IMR-90 (cell line): ENCODE measurements at regions not wholly inside any gene's neighbourhood (a gene's known extent, or its start where the extent isn't known, plus 50 kb on each side); places are given as distances from the start of the nearest gene placed in this dataset.
A peak's percentile ranks its signal among the peaks of the same experiment; 100 is the strongest.

Source experiments
- ATAC-seq: fragments of 200-7000 bp; cut with Tn5 transposase; 2 replicates; pipeline ENCODE4 v1.9.1; 2020; ENCODE audit warnings: low read depth, mild to moderate bottlenecking, moderate library complexity
- BruUV-seq: library from RNA; stranded (reverse); fragments of 400-500 nt; replicated peaks from 2 replicates; lab custom pipeline; 2021; lab: Mats Ljungman, UMichigan
- CTCF ChIA-PET: fragments of 300-600 bp; formaldehyde crosslinking; extraction: SDS; loops from one replicate; lab custom pipeline; 2021; ENCODE audit warnings: antibody characterized with exemption; lab: Yijun Ruan, JAX
- POLR2A ChIA-PET: fragments of 300-600 bp; sonication (Branson Sonifier 250); formaldehyde crosslinking; loops from one replicate; lab custom pipeline; 2022; ENCODE audit warnings: antibody characterized with exemption; ENCODE audit not compliant: unreplicated experiment; lab: Charles Lee
- DNase-seq: peaks from one replicate; pipeline ENCODE4 v3.0.0; 2013
- H2AFZ ChIP-seq: replicated peaks from 2 replicates; pipeline ENCODE3; 2013; ENCODE audit warnings: low read length, mild to moderate bottlenecking; ENCODE audit not compliant: poor library complexity
- H2AK5ac ChIP-seq: 2 replicates; pipeline ENCODE4 v1.6.1; 2013; ENCODE audit warnings: low read depth, low read length, inconsistent platforms
- H2AK9ac ChIP-seq: replicated peaks from 2 replicates; pipeline ENCODE3; 2013; ENCODE audit warnings: mild to moderate bottlenecking, low read depth, low read length, moderate library complexity; ENCODE audit not compliant: poor library complexity
- H2BK120ac ChIP-seq: 2 replicates; pipeline ENCODE4 v1.6.1; 2013; ENCODE audit warnings: low read depth, low read length, inconsistent platforms
- H2BK15ac ChIP-seq: 3 replicates; pipeline ENCODE4 v1.6.1; 2013; ENCODE audit warnings: low read depth, low read length, inconsistent platforms
- H2BK20ac ChIP-seq: 2 replicates; pipeline ENCODE4 v1.6.1; 2013; ENCODE audit warnings: low read depth, mild to moderate bottlenecking, inconsistent platforms, low read length, moderate library complexity
- H2BK5ac ChIP-seq: 2 replicates; pipeline ENCODE4 v1.6.1; 2013; ENCODE audit warnings: mild to moderate bottlenecking, low read depth, low read length, inconsistent platforms; ENCODE audit not compliant: poor library complexity, severe bottlenecking
- H3K14ac ChIP-seq: replicated peaks from 2 replicates; pipeline ENCODE4 v1.6.1; 2013; ENCODE audit warnings: low read depth, low read length, inconsistent platforms
- H3K18ac ChIP-seq: 2 replicates; pipeline ENCODE4 v1.6.1; 2013; ENCODE audit warnings: low read depth, low read length, control low read depth
- H3K23ac ChIP-seq: 2 replicates; pipeline ENCODE4 v1.6.1; 2013; ENCODE audit warnings: low read depth, low read length, inconsistent platforms
- H3K27ac ChIP-seq: 2 replicates; pipeline ENCODE4 v1.5.1; 2013; ENCODE audit warnings: mild to moderate bottlenecking, control low read depth, low read length; ENCODE audit not compliant: insufficient read depth
- H3K27me3 ChIP-seq: 2 replicates; pipeline ENCODE4 v1.6.1; 2013; ENCODE audit warnings: low read length; ENCODE audit not compliant: control insufficient read depth, insufficient read depth
- H3K36me3 ChIP-seq: 2 replicates; pipeline ENCODE4 v1.6.1; 2013; ENCODE audit warnings: low read length, mixed read lengths; ENCODE audit not compliant: control insufficient read depth, insufficient read depth
- H3K4ac ChIP-seq: 2 replicates; pipeline ENCODE4 v1.6.1; 2013; ENCODE audit warnings: low read depth, low read length, inconsistent platforms
- H3K4me1 ChIP-seq: 2 replicates; pipeline ENCODE4 v1.6.1; 2013; ENCODE audit warnings: low read length, mixed read lengths; ENCODE audit not compliant: control insufficient read depth, insufficient read depth
- H3K4me2 ChIP-seq: 2 replicates; pipeline ENCODE4 v1.6.1; 2013; ENCODE audit warnings: low read depth, mild to moderate bottlenecking, control low read depth, low read length, moderate library complexity
- H3K4me3 ChIP-seq: 2 replicates; pipeline ENCODE4 v1.5.1; 2013; ENCODE audit warnings: low read depth, mild to moderate bottlenecking, control low read depth, low read length, moderate library complexity; ENCODE audit not compliant: insufficient read depth
- H3K56ac ChIP-seq: 2 replicates; pipeline ENCODE4 v1.6.1; 2013; ENCODE audit warnings: low read length, inconsistent platforms; ENCODE audit not compliant: insufficient read depth; ENCODE audit errors: extremely low read depth
- H3K79me1 ChIP-seq, 2 experiments: 2 replicates each; pipeline ENCODE4 v1.6.1; 2013; ENCODE audit warnings: low read length in 2 of 2, inconsistent platforms in 1 of 2, low read depth in 1 of 2
- H3K9ac ChIP-seq: 2 replicates; pipeline ENCODE4 v1.6.1; 2013; ENCODE audit warnings: low read depth, low read length, control low read depth
- H3K9me1 ChIP-seq: 2 replicates; pipeline ENCODE4 v1.6.1; 2013; ENCODE audit warnings: low read length, inconsistent platforms; ENCODE audit not compliant: insufficient read depth
- H3K9me3 ChIP-seq: 2 replicates; pipeline ENCODE4 v1.6.1; 2013; ENCODE audit warnings: low read length; ENCODE audit not compliant: control insufficient read depth, insufficient read depth
- H4K20me1 ChIP-seq: 2 replicates; pipeline ENCODE4 v1.6.1; 2013; ENCODE audit warnings: low read length, inconsistent platforms; ENCODE audit not compliant: insufficient read depth
- H4K5ac ChIP-seq: 2 replicates; pipeline ENCODE4 v1.6.1; 2013; ENCODE audit warnings: mild to moderate bottlenecking, low read depth, low read length, control low read depth
- H4K8ac ChIP-seq, 2 experiments: 2 replicates each; pipeline ENCODE4 v1.6.1; 2013; ENCODE audit warnings: low read depth in 2 of 2, low read length in 2 of 2, control low read depth in 1 of 2, inconsistent platforms in 1 of 2
- H4K91ac ChIP-seq: 2 replicates; pipeline ENCODE4 v1.6.1; 2013; ENCODE audit warnings: low read depth, low read length, inconsistent platforms; ENCODE audit not compliant: insufficient read depth
- BHLHE40 ChIP-seq: fragments of 150-350 bp; IDR thresholded peaks from 2 replicates; pipeline ENCODE4 v1.6.1; 2016; ENCODE audit warnings: mild to moderate bottlenecking, low read depth, low read length
- CEBPB ChIP-seq: IDR thresholded peaks from 2 replicates; pipeline ENCODE4 v1.6.1; 2012; ENCODE audit warnings: low read depth, low read length, improper control_type of control experiment
- CHD1 ChIP-seq: IDR thresholded peaks from 2 replicates; pipeline ENCODE4 v1.6.1; 2012; ENCODE audit warnings: low read depth, low read length, improper control_type of control experiment
- FOS ChIP-seq: fragments of 150-350 bp; IDR thresholded peaks from 2 replicates; pipeline ENCODE4 v1.6.1; 2016; ENCODE audit warnings: low read depth, low read length
- MAFK ChIP-seq: IDR thresholded peaks from 2 replicates; pipeline ENCODE4 v1.6.1; 2012; ENCODE audit warnings: low read depth, low read length, improper control_type of control experiment
- MAZ ChIP-seq: IDR thresholded peaks from 2 replicates; pipeline ENCODE4 v1.6.1; 2012; ENCODE audit warnings: low read depth, mild to moderate bottlenecking, low read length, improper control_type of control experiment, moderate library complexity, borderline replicate concordance
- MXI1 ChIP-seq: IDR thresholded peaks from 2 replicates; pipeline ENCODE4 v1.6.1; 2012; ENCODE audit warnings: low read depth, mild to moderate bottlenecking, low read length, moderate library complexity, borderline replicate concordance
- NFE2L2 ChIP-seq: fragments of 150-350 bp; IDR thresholded peaks from 2 replicates; pipeline ENCODE4 v1.6.1; 2016; ENCODE audit warnings: low read depth, mild to moderate bottlenecking, low read length
- POLR2A ChIP-seq: IDR thresholded peaks from 2 replicates; pipeline ENCODE4 v1.6.1; 2012; ENCODE audit warnings: mild to moderate bottlenecking, low read depth, low read length
- RAD21 ChIP-seq: IDR thresholded peaks from 2 replicates; pipeline ENCODE4 v1.6.1; 2012; ENCODE audit warnings: low read length, improper control_type of control experiment
- SMC3 ChIP-seq: fragments of 150-350 bp; IDR thresholded peaks from 2 replicates; pipeline ENCODE4 v1.6.1; 2016; ENCODE audit warnings: low read depth, mild to moderate bottlenecking, antibody characterized with exemption, low read length, moderate library complexity
- WGBS, 2 experiments: methylation state at CpG; one replicate each; pipeline versions ENCODE4 v1.1.5 to v1.1.7; 2013; ENCODE audit warnings: missing lambda C conversion rate in 2 of 2; ENCODE audit not compliant: insufficient read length in 1 of 2; ENCODE audit errors: extremely low coverage in 2 of 2; 5-methylcytosine and 5-hydroxymethylcytosine counted together
- dilution Hi-C: fragments of 300-500 bp; cut with HindIII; formaldehyde crosslinking; loops from one replicate; pipeline ENCODE4 v1.14.3; 2018; ENCODE audit warnings: low sequenced_read_pairs; ENCODE audit not compliant: unreplicated experiment
- in situ Hi-C: fragments of 300-500 bp; cut with MboI; formaldehyde crosslinking; loops from 3 replicates; pipeline ENCODE4 v1.14.3; 2019; ENCODE audit warnings: low sequenced_read_pairs, inconsistent platforms, mixed read lengths
- intact Hi-C: fragments of 100-400 bp; cut with micrococcal nuclease; formaldehyde crosslinking; loops from 2 replicates; pipeline ENCODE4 v1.10.0; 2022
- TF ChIP-seq, protein P1 (sequence below): fragments of 150-350 bp; IDR thresholded peaks from 2 replicates; pipeline ENCODE4 v1.6.1; 2016; ENCODE audit warnings: low read depth, mild to moderate bottlenecking, low read length, moderate library complexity, borderline replicate concordance

- H4K8ac ChIP-seq, result no peak overlapping the region
- no peak overlapping the region for H3K4me2 ChIP-seq
- no peak overlapping the region for H2BK20ac ChIP-seq
- intact Hi-C loops (no loop called here), dilution Hi-C loops (no loop called here), in situ Hi-C loops (no loop called here)
- TF ChIP-seq, protein P1, sequence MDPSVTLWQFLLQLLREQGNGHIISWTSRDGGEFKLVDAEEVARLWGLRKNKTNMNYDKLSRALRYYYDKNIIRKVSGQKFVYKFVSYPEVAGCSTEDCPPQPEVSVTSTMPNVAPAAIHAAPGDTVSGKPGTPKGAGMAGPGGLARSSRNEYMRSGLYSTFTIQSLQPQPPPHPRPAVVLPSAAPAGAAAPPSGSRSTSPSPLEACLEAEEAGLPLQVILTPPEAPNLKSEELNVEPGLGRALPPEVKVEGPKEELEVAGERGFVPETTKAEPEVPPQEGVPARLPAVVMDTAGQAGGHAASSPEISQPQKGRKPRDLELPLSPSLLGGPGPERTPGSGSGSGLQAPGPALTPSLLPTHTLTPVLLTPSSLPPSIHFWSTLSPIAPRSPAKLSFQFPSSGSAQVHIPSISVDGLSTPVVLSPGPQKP, result no peak
- TF ChIP-seq MAZ (no peak), FOS (no peak), MAFK (no peak), RAD21 (no peak), MXI1 (no peak), NFE2L2 (no peak), POLR2A (no peak), BHLHE40 (no peak), CEBPB (no peak), CHD1 (no peak), SMC3 (no peak)
- no peak overlapping the region for H2AK5ac ChIP-seq
- H4K20me1 ChIP-seq, result no peaks in the 10 kb centered on the region
- no peak overlapping the region for H3K23ac ChIP-seq
- no peak overlapping the region for H3K14ac ChIP-seq
- H3K27ac ChIP-seq, result no peak overlapping the region
- no peak overlapping the region for H3K18ac ChIP-seq
- ATAC-seq (no peak), DNase-seq (no peak)
- no TSS peak for BruUV-seq
- no peaks in the 10 kb centered on the region for H3K36me3 ChIP-seq
- H3K9me3 ChIP-seq, result no peaks in the 10 kb centered on the region
- H2BK15ac ChIP-seq, result no peak overlapping the region
- H3K79me1 ChIP-seq, result no peaks in the 10 kb centered on the region
- H3K56ac ChIP-seq, result no peak overlapping the region
- no peak overlapping the region for H3K4me3 ChIP-seq
- no peaks in the 10 kb centered on the region for H3K9me1 ChIP-seq
- POLR2A ChIA-PET, result no interaction called here
- no peak overlapping the region for H3K9ac ChIP-seq
- H4K5ac ChIP-seq, result no peak overlapping the region
- no peak overlapping the region for H2AK9ac ChIP-seq
- H2AFZ ChIP-seq, result peak overlapping the region; percentile 21
- H2BK120ac ChIP-seq, result no peak overlapping the region
- WGBS, 2 experiments, result no CpG with 5 or more reads among the region's 22 CpGs
- no peaks in the 10 kb centered on the region for H3K27me3 ChIP-seq
- H3K4me1 ChIP-seq, result no peaks in the 10 kb centered on the region
- H4K91ac ChIP-seq, result no peak overlapping the region
- no peak overlapping the region for H2BK5ac ChIP-seq
- H3K4ac ChIP-seq, result no peak overlapping the region
- CTCF ChIA-PET, result no interaction called here
These were observed 173.6 kb downstream of the GADD45G start for GRCh38 chr9:89778100-89779090.
